ENCODE measurements at regions not wholly inside any gene's neighbourhood (a gene's known extent, or its start where the extent isn't known, plus 50 kb on each side); places are given as distances from the start of the nearest gene placed in this dataset.

DNA sequence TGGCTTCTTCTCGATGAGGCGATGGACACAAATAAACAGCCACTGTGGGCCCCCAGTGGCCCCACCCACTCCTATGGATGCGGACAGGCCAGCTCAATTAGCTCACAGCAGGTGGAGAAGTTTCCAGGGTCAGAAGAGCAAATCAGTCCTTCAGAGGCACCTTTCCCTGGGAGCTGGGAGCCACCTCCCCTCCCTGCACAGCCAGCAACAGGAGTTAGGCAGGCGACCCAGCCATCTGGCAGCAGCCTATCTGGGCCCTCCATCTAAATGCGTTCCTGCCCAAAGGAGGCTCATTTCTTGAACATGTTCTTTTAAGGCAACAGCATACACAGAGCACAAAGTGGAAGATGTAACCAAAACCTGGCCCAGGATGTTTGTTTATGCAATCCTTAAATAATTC is 211.9 kb upstream of the ARRDC4 start:
- TF ChIP-seq, protein P1, sequence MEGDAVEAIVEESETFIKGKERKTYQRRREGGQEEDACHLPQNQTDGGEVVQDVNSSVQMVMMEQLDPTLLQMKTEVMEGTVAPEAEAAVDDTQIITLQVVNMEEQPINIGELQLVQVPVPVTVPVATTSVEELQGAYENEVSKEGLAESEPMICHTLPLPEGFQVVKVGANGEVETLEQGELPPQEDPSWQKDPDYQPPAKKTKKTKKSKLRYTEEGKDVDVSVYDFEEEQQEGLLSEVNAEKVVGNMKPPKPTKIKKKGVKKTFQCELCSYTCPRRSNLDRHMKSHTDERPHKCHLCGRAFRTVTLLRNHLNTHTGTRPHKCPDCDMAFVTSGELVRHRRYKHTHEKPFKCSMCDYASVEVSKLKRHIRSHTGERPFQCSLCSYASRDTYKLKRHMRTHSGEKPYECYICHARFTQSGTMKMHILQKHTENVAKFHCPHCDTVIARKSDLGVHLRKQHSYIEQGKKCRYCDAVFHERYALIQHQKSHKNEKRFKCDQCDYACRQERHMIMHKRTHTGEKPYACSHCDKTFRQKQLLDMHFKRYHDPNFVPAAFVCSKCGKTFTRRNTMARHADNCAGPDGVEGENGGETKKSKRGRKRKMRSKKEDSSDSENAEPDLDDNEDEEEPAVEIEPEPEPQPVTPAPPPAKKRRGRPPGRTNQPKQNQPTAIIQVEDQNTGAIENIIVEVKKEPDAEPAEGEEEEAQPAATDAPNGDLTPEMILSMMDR (IDR thresholded peaks at IDR 0.05; ENCODE audit: control insufficient read depth, insufficient read depth, low read depth, low read length, missing control alignments) = no peak
- no peak overlapping the region for H3K4me3 ChIP-seq (ENCODE audit: control insufficient read depth, low read depth, low read length)
- DNase-seq (ENCODE audit: low read depth) = no peak

DNA sequence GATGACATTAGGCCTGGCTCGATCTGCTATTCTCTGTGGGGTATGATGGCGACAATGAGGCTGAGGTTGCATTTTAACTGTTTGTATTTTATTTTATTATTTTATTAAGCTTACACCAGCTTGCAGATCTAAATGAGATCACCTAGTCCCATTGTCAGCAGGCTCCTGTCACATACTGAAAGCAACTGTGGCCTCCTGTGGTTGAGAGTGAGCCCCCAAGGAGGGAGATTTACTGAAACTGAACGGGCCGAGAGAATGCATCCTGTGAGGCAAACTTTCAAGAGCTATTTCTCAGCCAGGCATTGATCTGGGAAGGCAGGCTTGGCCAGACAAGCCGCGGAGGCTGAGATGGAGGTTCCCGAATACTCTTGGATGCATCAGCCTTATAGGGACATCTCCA is 210.4 kb upstream of the ARRDC4 start:
- TF ChIP-seq, protein P1 (IDR thresholded peaks at IDR 0.05; ENCODE audit: control insufficient read depth, insufficient read depth, low read depth, low read length, missing control alignments) = no peak
- no peak overlapping the region for H3K4me3 ChIP-seq (ENCODE audit: control insufficient read depth, low read depth, low read length)
- DNase-seq (ENCODE audit: low read depth) = no peak

DNA sequence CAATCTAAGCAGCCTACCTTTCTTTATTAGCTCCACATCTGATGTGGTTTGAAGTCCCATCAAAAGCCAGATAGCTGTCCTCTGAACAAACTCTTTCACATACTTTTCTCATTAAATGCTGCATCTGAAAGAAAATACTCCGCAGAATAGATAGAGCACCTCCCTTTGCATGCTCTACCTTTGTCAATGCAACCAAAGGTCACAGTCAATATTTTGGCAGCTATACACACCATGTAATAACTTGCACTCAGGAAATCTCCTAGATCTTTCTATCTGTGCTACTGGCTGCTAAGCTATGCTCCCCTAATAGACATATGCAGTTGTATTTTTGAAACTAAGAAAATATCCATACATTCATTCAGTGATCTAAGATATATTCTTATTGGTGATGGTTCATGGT is 204.8 kb upstream of the ARRDC4 start:
- H3K4me3 ChIP-seq (ENCODE audit: control insufficient read depth, low read depth, low read length) = no peak overlapping the region
- TF ChIP-seq, protein P1 (IDR thresholded peaks at IDR 0.05; ENCODE audit: control insufficient read depth, insufficient read depth, low read depth, low read length, missing control alignments) = no peak
- no peak for DNase-seq (ENCODE audit: low read depth)

DNA sequence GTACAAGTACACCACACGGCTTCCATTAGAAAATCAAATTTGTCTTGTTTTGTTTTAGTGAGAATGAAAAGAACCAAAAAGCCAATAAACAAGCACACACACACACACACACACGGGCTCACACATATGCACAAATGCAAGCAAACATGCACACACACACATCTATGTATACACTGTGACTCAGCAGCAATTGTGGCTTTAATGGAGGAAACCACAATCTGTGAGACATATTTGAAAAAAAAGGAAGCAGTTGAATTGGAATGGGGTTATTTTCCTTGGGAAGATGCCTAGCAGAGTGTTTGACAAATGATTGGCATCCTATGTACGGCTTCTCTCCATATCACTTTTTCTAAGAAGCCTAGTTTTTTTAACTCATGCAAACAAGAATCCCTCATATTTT is 201.1 kb upstream of the ARRDC4 start:
- TF ChIP-seq, protein P1 (IDR thresholded peaks at IDR 0.05; ENCODE audit: control insufficient read depth, insufficient read depth, low read depth, low read length, missing control alignments) = no peak
- DNase-seq (ENCODE audit: low read depth) = no peak
- H3K4me3 ChIP-seq (ENCODE audit: control insufficient read depth, low read depth, low read length) = no peak overlapping the region

DNA sequence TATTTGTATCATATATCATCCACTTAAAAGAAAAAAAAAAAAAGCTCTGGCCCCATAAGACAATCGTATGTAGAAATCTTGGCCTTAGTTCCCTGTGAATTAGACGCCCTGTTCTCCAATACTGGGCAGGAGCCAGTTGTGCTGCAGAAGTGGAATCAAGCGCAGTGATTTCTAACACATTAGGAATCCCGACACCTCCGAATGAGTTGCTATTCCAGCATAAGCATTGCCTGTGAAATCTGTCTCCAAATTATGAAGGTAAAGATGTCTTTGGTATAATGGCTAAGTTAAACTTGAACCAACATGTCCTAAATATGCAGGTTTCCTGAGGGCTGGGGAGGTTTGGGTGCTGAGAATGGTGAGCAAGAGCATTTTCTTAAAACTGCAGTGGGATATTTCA is 199.4 kb upstream of the ARRDC4 start:
- DNase-seq (ENCODE audit: low read depth) = no peak
- no peak overlapping the region for H3K4me3 ChIP-seq (ENCODE audit: control insufficient read depth, low read depth, low read length)
- TF ChIP-seq, protein P1 (IDR thresholded peaks at IDR 0.05; ENCODE audit: control insufficient read depth, insufficient read depth, low read depth, low read length, missing control alignments) = no peak

DNA sequence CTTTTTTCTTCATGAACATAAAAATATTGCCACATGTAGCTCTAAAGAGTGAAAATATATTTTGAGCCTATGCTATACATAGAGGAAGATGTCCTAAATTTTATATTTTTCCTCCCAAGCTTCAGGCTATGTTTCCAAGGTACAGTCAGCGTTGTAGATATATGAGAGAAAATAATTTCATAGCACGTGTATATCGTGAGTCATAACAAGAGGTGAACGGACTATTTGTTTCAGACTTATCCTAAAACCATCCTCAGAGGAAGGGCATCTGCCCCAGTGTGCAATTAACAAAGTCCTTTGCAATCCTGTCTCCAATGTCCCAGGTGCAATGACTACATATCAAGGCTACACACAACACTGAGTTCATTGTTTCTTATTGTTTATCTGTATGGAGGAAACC is 177.3 kb upstream of the ARRDC4 start:
- no peak overlapping the region for H3K4me3 ChIP-seq (ENCODE audit: control insufficient read depth, low read depth, low read length)
- TF ChIP-seq, protein P1 (IDR thresholded peaks at IDR 0.05; ENCODE audit: control insufficient read depth, insufficient read depth, low read depth, low read length, missing control alignments) = no peak
- DNase-seq (ENCODE audit: low read depth) = no peak

DNA sequence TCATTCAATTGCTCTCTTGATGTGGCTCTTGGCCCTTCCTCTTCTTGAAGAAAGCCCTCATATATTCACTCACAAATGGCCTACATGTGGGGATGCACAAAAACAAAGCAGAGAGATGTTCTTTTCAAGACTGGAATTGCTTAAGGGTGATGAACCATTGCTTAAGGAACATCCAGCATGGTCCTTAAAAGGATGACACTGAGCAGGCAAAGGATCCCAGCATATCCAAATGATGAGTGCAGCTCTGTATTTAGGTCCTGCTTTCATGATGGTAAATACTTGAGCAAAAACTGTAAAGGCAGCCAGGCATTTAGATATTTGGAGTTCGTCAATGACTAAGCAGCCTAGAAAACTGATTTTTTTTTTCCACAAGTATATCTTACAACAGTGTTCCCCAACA is 173.8 kb upstream of the ARRDC4 start:
- TF ChIP-seq, protein P1 (IDR thresholded peaks at IDR 0.05; ENCODE audit: control insufficient read depth, insufficient read depth, low read depth, low read length, missing control alignments) = no peak

More for the DNA sequence above, 173.8 kb upstream of the ARRDC4 start:
- no peak overlapping the region for H3K4me3 ChIP-seq (ENCODE audit: control insufficient read depth, low read depth, low read length)
- no peak for DNase-seq (ENCODE audit: low read depth)

Measured in AG09309 (cell line).